Heart right ventricle (tissue), 16 donors: ENCODE measurements at regions not wholly inside any gene's neighbourhood (a gene's known extent, or its start where the extent isn't known, plus 50 kb on each side); places are given as distances from the start of the nearest gene placed in this dataset.

ENCODE experiments used
- ATAC-seq, 8 donors: fragments of 200-7000 bp; cut with Tn5 transposase; one replicate each; pipeline ENCODE4 v1.9.1; 2020; ENCODE audit warnings: mild to moderate bottlenecking in 8 of 8, moderate library complexity in 8 of 8, moderate number of reproducible peaks in 1 of 8
- DNase-seq, 2 donors: peaks; one replicate each; pipeline ENCODE4 v3.0.0-alpha.2; 2020
- H3K27ac ChIP-seq, 10 donors: fragments of 200-600 bp; sonication (generic) in 2 of 10; one replicate each; pipeline versions ENCODE4 v1.5.0 to v1.8.0; 2020 to 2022; ENCODE audit warnings: mild to moderate bottlenecking in 3 of 10
- H3K27me3 ChIP-seq, 7 donors: fragments of 200-600 bp; one replicate each; pipeline ENCODE4 v1.8.0; 2021 to 2022; ENCODE audit warnings: mild to moderate bottlenecking in 2 of 7
- H3K36me3 ChIP-seq, 9 donors: fragments of 200-600 bp; sonication (generic) in 1 of 9; one replicate each; pipeline versions ENCODE4 v1.5.0 to v1.8.0; 2020 to 2022; ENCODE audit warnings: mild to moderate bottlenecking in 2 of 9
- H3K4me1 ChIP-seq, 9 donors: fragments of 200-600 bp; sonication (generic) in 1 of 9; one replicate each; pipeline versions ENCODE4 v1.5.0 to v1.8.0; 2020 to 2022; ENCODE audit warnings: mild to moderate bottlenecking in 4 of 9
- H3K4me3 ChIP-seq, 10 donors: fragments of 200-600 bp; sonication (generic) in 2 of 10; one replicate each; pipeline versions ENCODE4 v1.5.0 to v1.8.0; 2020 to 2022; ENCODE audit warnings: mild to moderate bottlenecking in 7 of 10, moderate library complexity in 2 of 10
- H3K9me3 ChIP-seq, 11 donors: fragments of 200-600 bp in 10 of 11; sonication (generic) in 2 of 11; one replicate each; pipeline versions ENCODE4 v1.5.0 to v1.8.0; 2013 to 2022; ENCODE audit warnings: mild to moderate bottlenecking in 2 of 11, control low read depth in 1 of 11, moderate library complexity in 1 of 11
- WGBS, 2 donors: extraction: QIAGEN DNeasy Blood & Tissue Kit; methylation state at CpG; one replicate each; pipeline ENCODE4 v1.1.7; 2013; ENCODE audit warnings: inconsistent platforms in 1 of 2; 5-methylcytosine and 5-hydroxymethylcytosine counted together
- intact Hi-C, 10 donors: fragments of 100-400 bp; cut with DNase I; formaldehyde crosslinking; loops; one replicate each; pipeline versions ENCODE4 v1.11.1 to v1.14.2; 2022
- TF ChIP-seq, protein P1 (sequence below), 9 donors: fragments of 200-600 bp; sonication (generic) in 2 of 9; IDR thresholded peaks; one replicate each; pipeline versions ENCODE4 v1.5.0 to v1.8.0; 2021 to 2022; ENCODE audit warnings: antibody characterized with exemption in 9 of 9, mild to moderate bottlenecking in 5 of 9, moderate library complexity in 1 of 9
- donor health status: Arrhythmogenic right ventricular cardiomyopathy.
- donor health status: ischemic (EF 13 %, LVEDD 7.1; RV severe dilation, severe dysfunction).
- donor health status: healthy with polysubstance abuse.
- donor health status: DM: no; HTN: yes; CAD: no.
- donor health status: DM: no; HTN: no; CAD: no.
- donor health status: ischemic (EF 25% LVEDD 6.9; RV normal size, moderate dysfunction).
- donor health status: ischemic (EF 25% LVEDD 5.7; RV mildly dilated, moderate dysfunction).
- donor health status: healthy.
- donor health status: DM: yes; HTN: yes; CAD: no.
- donor health status: Ischemic cardiomyopathy.
- donor health status: ischemic (EF 35%, LVEDD 5.7; RV mildly dilated, moderate dysfunction).
- donor health status: nonischemic (EF 11% LVEDD 7.7; RV severe dilation, severe dysfunction).
- donor health status: DM: yes; HTN: yes; CAD: no.
- donor health status: PGD.
- donor health status: ischemic (EF 29% LVEDD 5.4; RV normal size, mild dysfunction).
- donor health status: nonischemic (EF 23%, LVEDD 6.1; RV moderate dilation, normal function).

DNA sequence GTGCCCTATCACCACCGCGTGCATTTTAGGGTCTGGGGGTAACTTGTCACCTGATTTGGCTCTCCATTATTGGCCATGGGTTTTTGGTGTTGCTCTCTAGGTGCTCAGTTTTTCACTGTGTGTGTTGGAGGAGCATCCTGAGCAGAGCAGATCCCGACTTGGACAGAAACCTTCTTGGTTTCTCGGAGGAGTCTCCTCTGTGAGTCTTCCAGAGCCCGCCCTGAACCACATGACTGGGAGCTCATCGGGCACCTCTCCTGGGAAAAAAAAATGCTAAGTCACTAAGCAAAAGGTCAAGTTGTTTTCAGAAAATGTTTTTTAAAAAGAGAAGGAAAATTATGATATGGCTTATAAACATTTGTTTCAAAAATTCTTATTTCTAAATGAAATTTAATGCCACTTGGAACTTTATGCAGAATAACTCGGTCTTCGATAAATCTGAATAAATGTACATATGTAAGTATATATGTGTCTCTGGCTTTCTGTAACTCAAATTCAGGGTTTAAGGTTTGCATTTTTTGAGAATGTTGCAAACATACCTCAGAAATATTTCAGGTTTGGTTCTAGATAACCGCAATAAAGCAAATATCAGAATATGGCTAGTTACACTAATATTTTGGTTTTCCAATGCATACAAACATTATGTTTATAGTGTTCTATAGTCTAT lies 255.2 kb downstream of the AUH start:
- intact Hi-C loops, result loop anchor here in 3 of 10 donors (10.0 kb wide), 2 partner anchors 48 to 88 kb away; no protein-coding TSS in a partner anchor

DNA sequence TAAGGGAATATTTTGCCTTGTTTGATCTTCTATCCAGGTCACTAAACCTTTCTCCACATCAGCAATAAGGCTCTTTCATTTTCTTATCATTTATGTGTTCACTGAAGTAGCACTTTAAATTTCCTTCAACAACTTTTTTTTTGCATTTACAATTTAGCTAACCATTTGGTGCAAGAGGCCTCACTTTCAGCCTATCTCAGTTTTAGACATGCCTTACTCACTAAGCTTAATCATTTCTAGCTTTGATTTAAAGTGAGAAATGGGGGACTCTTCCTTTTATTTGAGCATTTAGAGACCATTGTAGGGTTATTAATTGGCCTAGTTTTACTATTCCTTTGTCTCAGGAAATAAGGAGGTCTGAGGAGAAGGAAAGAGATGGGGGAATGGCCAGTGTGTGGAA lies 250.5 kb downstream of the AUH start:
- DNase-seq, result no peak
- no peaks in the 10 kb centered on the region for H3K36me3 ChIP-seq
- intact Hi-C loops, result loop anchor here in 1 of 10 donors (10.0 kb wide), 1 partner anchor 84 kb away; no protein-coding TSS in a partner anchor

More for the DNA sequence above, 255.2 kb downstream of the AUH start:
- H3K27me3 ChIP-seq, result no peaks in the 10 kb centered on the region
- H3K9me3 ChIP-seq, result peaks cover 0 to 18% (median 7%) of the 10 kb centered on the region in 11 donors
- no peaks in the 10 kb centered on the region for H3K36me3 ChIP-seq
- ATAC-seq (no peak), DNase-seq (no peak)
- H3K4me1 ChIP-seq, result peaks cover 0 to 13% (median 9%) of the 10 kb centered on the region in 9 donors
- no peak overlapping the region for H3K27ac ChIP-seq
- WGBS, 2 donors, result 81 to 88% methylated on average over 9 of the region's 9 CpGs
- no peak overlapping the region for H3K4me3 ChIP-seq
- TF ChIP-seq, protein P1, sequence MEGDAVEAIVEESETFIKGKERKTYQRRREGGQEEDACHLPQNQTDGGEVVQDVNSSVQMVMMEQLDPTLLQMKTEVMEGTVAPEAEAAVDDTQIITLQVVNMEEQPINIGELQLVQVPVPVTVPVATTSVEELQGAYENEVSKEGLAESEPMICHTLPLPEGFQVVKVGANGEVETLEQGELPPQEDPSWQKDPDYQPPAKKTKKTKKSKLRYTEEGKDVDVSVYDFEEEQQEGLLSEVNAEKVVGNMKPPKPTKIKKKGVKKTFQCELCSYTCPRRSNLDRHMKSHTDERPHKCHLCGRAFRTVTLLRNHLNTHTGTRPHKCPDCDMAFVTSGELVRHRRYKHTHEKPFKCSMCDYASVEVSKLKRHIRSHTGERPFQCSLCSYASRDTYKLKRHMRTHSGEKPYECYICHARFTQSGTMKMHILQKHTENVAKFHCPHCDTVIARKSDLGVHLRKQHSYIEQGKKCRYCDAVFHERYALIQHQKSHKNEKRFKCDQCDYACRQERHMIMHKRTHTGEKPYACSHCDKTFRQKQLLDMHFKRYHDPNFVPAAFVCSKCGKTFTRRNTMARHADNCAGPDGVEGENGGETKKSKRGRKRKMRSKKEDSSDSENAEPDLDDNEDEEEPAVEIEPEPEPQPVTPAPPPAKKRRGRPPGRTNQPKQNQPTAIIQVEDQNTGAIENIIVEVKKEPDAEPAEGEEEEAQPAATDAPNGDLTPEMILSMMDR (IDR thresholded peaks at IDR 0.05), result no peak

DNA sequence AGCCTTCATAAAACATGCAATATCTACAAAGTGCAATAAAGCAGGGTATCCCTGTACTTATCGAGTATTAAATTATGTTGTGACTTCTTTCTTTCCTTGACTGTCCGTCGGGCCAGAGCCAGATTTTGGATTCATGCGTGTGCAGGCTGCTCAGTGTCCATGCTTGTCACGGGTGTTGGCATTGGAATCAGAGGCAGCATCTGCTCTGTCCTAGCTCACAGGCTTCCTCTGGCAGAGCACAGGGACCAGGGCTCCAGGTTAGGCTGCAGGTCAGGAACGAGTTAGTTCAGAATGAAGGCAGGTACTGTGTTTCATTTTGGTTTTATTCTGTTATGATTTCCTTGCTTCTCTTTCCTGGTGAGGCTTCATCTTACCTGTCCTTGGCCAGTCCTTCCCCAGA lies 249.8 kb downstream of the AUH start:
- Histone ChIP-seq H3K4me1 (peaks cover 0 to 12% (median 0%) of the 10 kb centered on the region in 9 donors), H3K27me3 (no peaks in the 10 kb centered on the region), H3K9me3 (peaks cover 0 to 20% (median 7%) of the 10 kb centered on the region in 11 donors), H3K4me3 (no peak overlapping the region), H3K36me3 (no peaks in the 10 kb centered on the region), H3K27ac (no peak overlapping the region)
- ATAC-seq, result no peak
- no peak for DNase-seq
- TF ChIP-seq, protein P1 (IDR thresholded peaks at IDR 0.05), result no peak
- WGBS, 2 donors, result 95% methylated on average over 6 of the region's 6 CpGs
- intact Hi-C loops, result loop anchor here in 1 of 10 donors (10.0 kb wide), 1 partner anchor 83 kb away; no protein-coding TSS in a partner anchor

More for the DNA sequence above, 250.5 kb downstream of the AUH start:
- no peaks in the 10 kb centered on the region for H3K27me3 ChIP-seq
- H3K9me3 ChIP-seq, result peaks cover 0 to 18% (median 7%) of the 10 kb centered on the region in 11 donors
- peaks cover 0 to 7% (median 0%) of the 10 kb centered on the region in 9 donors for H3K4me1 ChIP-seq
- H3K27ac ChIP-seq, result no peak overlapping the region
- ATAC-seq, result no peak
- H3K4me3 ChIP-seq, result no peak overlapping the region
- TF ChIP-seq, protein P1 (IDR thresholded peaks at IDR 0.05), result no peak

DNA sequence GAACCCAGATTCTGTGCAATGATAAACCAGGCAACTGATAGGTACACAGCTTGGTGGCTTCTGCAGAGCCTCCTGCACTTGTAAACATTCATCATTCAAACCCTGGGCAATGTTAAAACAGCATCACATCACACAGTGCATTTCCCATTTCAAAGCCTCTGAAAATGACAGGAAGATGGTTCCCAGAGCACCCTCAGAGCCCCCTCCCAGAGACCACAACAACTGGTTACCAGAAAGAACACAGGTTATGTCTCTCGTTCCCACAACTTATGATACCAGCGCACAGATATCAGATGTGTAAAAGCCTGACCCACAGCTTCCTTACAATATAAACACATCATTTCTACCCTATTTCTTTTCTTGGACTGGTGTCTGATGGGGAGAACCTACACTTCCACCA lies 248.7 kb downstream of the AUH start:
- TF ChIP-seq, protein P1 (IDR thresholded peaks at IDR 0.05), result no peak
- intact Hi-C loops, result loop anchor here in 1 of 10 donors (10.0 kb wide), 1 partner anchor 82 kb away; no protein-coding TSS in a partner anchor
- 84 to 85% methylated on average over 2 of the region's 2 CpGs for WGBS, 2 donors
- DNase-seq, result no peak
- Histone ChIP-seq H3K4me3 (no peak overlapping the region), H3K9me3 (peaks cover 0 to 26% (median 7%) of the 10 kb centered on the region in 11 donors), H3K27ac (no peak overlapping the region), H3K4me1 (peaks cover 0 to 21% (median 7%) of the 10 kb centered on the region in 9 donors), H3K27me3 (no peaks in the 10 kb centered on the region), H3K36me3 (no peaks in the 10 kb centered on the region)
- no peak for ATAC-seq
